CD8-positive, alpha-beta memory T cell (primary cell): ENCODE measurements at regions not wholly inside any gene's neighbourhood (a gene's known extent, or its start where the extent isn't known, plus 50 kb on each side); places are given as distances from the start of the nearest gene placed in this dataset.
A peak's percentile ranks its signal among the peaks of the same experiment; 100 is the strongest.

Experiments used
- CTCF ChIA-PET: fragments of 350-600 bp; sonication (Branson Sonifier 250); formaldehyde crosslinking; loops from one replicate; lab custom pipeline; 2021; ENCODE audit warnings: antibody characterized with exemption; lab: Charles Lee
- POLR2A ChIA-PET: fragments of 350-600 bp; sonication (Branson Sonifier 250); formaldehyde crosslinking; loops from one replicate; lab custom pipeline; 2021; ENCODE audit warnings: antibody characterized with exemption; lab: Charles Lee
- DNase-seq, 5 donors: peaks; one replicate each; pipeline versions ENCODE4 v3.0.0 to v3.0.0-alpha.2; 2020 to 2022; ENCODE audit warnings: mixed read lengths in 1 of 5
- H3K27ac ChIP-seq: one replicate; pipeline ENCODE4 v1.7.0; 2013; ENCODE audit warnings: low read depth, mild to moderate bottlenecking, low read length, moderate library complexity
- H3K27me3 ChIP-seq: 2 replicates; pipeline ENCODE4 v1.7.0; 2013; ENCODE audit warnings: low read length, mild to moderate bottlenecking; ENCODE audit not compliant: insufficient read depth, poor library complexity, severe bottlenecking
- H3K36me3 ChIP-seq: 2 replicates; pipeline ENCODE4 v1.7.0; 2013; ENCODE audit warnings: mild to moderate bottlenecking, low read length, moderate library complexity; ENCODE audit not compliant: insufficient read depth
- H3K4me1 ChIP-seq: 2 replicates; pipeline ENCODE4 v1.7.0; 2013; ENCODE audit warnings: mild to moderate bottlenecking, low read length, moderate library complexity; ENCODE audit not compliant: insufficient read depth
- H3K4me3 ChIP-seq: 2 replicates; pipeline ENCODE4 v1.7.0; 2013; ENCODE audit warnings: mild to moderate bottlenecking, low read length
- H3K9me3 ChIP-seq: 2 replicates; pipeline ENCODE4 v1.7.0; 2013; ENCODE audit warnings: mild to moderate bottlenecking, low read length
- H3K27ac Mint-ChIP-seq, 8 donors: one replicate each; pipeline ENCODE4 v1.8.0; 2020 to 2021; ENCODE audit warnings: mixed read lengths in 8 of 8, mild to moderate bottlenecking in 6 of 8, inconsistent platforms in 3 of 8, moderate library complexity in 3 of 8
- H3K27me3 Mint-ChIP-seq, 2 donors: one replicate each; pipeline ENCODE4 v1.8.0; 2020 to 2021; ENCODE audit warnings: mixed read lengths in 2 of 2, mild to moderate bottlenecking in 1 of 2, moderate library complexity in 1 of 2
- H3K36me3 Mint-ChIP-seq, 3 donors: one replicate each; pipeline ENCODE4 v1.8.0; 2020 to 2021; ENCODE audit warnings: mixed read lengths in 3 of 3, inconsistent platforms in 1 of 3, mild to moderate bottlenecking in 1 of 3
- H3K4me1 Mint-ChIP-seq, 3 donors: one replicate each; pipeline ENCODE4 v1.8.0; 2020 to 2021; ENCODE audit warnings: mixed read lengths in 3 of 3, inconsistent platforms in 1 of 3, mild to moderate bottlenecking in 1 of 3
- H3K4me3 Mint-ChIP-seq, 7 donors: one replicate each; pipeline ENCODE4 v1.8.0; 2020 to 2021; ENCODE audit warnings: mixed read lengths in 7 of 7, mild to moderate bottlenecking in 6 of 7, moderate library complexity in 4 of 7, inconsistent platforms in 2 of 7
- H3K9me3 Mint-ChIP-seq, 5 donors: one replicate each; pipeline ENCODE4 v1.8.0; 2020 to 2022; ENCODE audit warnings: mixed read lengths in 5 of 5, mild to moderate bottlenecking in 3 of 5, moderate library complexity in 2 of 5, inconsistent platforms in 1 of 5

DNA sequence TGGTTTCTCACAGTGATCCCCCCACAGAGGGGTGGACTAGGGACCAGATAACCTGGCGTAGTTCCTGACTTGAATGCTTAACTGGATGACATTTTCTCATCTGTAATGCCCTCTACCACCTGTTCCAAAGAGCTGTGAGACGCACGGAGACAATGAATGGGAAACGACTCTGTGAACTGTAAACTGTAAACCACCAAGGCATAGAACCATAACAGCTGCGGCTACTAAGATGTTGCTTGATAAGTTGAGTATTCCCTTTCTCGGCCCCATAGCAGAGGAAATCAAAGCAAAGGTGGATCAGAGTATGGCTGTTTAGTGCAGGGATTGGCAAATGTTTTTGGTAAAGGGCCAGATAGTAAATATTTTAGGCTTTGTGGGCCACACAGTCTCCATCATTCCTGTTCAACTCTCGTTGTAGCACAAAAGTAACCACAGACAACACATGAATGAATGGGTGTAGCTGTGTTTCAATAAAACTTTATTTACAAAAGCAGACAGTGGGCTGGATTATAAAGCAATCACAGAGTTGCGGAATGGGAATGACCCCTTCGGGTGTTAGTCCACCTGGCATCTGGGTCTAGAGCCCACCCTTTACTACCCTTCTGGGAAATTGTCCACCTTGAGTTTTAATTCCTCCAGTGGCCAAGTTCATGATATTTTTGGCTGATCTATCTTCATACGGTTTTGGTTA is 315.2 kb downstream of the RPS6KC1 start:
- no peak overlapping the region for H3K4me3 ChIP-seq
- H3K9me3 ChIP-seq = no peaks in the 10 kb centered on the region
- POLR2A ChIA-PET = no interaction called here
- no peak overlapping the region for H3K4me3 Mint-ChIP-seq
- no peaks in the 10 kb centered on the region for H3K4me1 ChIP-seq
- no peak overlapping the region for H3K27ac Mint-ChIP-seq
- peaks cover 0 to 14% (median 3%) of the 10 kb centered on the region in 5 donors for H3K9me3 Mint-ChIP-seq
- peaks cover 0 to 5% (median 0%) of the 10 kb centered on the region in 3 donors for H3K36me3 Mint-ChIP-seq
- no peaks in the 10 kb centered on the region for H3K4me1 Mint-ChIP-seq
- no peaks in the 10 kb centered on the region for H3K36me3 ChIP-seq
- CTCF ChIA-PET = no interaction called here
- H3K27me3 ChIP-seq = no peaks in the 10 kb centered on the region
- DNase-seq = no peak
- H3K27me3 Mint-ChIP-seq = peaks cover 7 to 10% of the 10 kb centered on the region in 2 donors
- no peak overlapping the region for H3K27ac ChIP-seq

DNA sequence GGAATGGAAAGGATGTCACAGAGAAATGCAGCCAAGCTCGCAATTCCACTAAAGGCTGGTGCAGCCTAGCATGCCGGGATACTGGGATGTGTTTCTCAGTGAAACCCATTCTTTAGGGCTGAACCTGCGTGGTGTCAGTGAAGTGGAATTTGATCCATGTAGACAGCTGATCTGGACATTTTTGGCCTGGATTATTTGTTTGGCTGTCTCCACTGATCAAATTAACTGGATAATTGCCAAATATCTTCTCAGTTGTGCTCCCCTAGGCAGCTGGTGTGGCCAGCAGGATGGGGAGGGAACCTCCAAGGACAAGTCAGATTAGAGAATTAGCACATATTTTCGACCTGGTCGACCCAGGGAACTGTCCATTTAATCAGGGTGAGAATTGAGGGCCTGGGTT is 318.4 kb downstream of the RPS6KC1 start:
- H3K36me3 Mint-ChIP-seq = no peaks in the 10 kb centered on the region
- no peaks in the 10 kb centered on the region for H3K4me1 ChIP-seq
- no peaks in the 10 kb centered on the region for H3K27me3 ChIP-seq
- no peak overlapping the region for H3K4me3 Mint-ChIP-seq
- POLR2A ChIA-PET = no interaction called here
- H3K36me3 ChIP-seq = no peaks in the 10 kb centered on the region
- H3K27ac ChIP-seq = no peak overlapping the region
- H3K27me3 Mint-ChIP-seq = peaks cover 8 to 10% of the 10 kb centered on the region in 2 donors
- no peak overlapping the region for H3K27ac Mint-ChIP-seq
- no peak for DNase-seq
- H3K9me3 ChIP-seq = no peaks in the 10 kb centered on the region
- CTCF ChIA-PET = no interaction called here
- H3K9me3 Mint-ChIP-seq = no peaks in the 10 kb centered on the region
- H3K4me3 ChIP-seq = no peak overlapping the region
- no peaks in the 10 kb centered on the region for H3K4me1 Mint-ChIP-seq

DNA sequence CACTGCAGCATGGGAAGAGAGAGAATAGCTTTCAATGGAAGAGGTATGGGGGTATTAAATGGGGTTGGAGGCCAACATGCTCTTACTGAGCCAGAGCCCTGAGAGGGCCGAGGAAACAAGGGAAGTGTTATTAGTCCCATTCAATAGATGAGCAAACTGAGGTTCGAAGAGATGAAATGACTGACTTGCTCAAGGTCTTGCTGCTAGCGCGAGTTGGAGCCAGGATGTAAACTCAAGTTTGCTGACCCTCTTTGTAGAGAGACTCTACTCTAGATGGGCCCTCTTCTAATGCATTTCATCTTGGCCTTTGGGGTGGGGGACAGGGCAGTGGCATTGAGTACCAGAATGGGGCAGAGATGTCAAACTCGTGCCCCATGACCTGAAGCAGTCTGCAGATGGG is 319.5 kb downstream of the RPS6KC1 start:
- Mint-ChIP-seq H3K36me3 (no peaks in the 10 kb centered on the region), H3K27me3 (peaks cover 7% of the 10 kb centered on the region in 2 donors)

DNA sequence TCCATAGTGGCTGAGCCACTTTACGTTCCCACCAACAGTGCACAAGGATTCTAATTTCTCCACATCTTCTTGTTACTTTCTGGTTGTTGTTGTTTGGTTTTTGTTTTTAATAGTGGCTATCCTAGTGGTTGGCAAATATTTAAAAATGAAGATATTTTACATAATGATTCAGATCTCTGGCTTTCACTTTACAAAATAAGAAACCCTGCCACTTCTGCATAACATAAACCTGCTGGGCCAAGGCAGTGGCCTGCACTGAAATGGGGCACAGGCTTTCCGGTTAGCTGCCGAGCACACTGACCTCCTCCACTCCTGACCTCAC is 320.4 kb downstream of the RPS6KC1 start:
- Mint-ChIP-seq H3K9me3 (no peaks in the 10 kb centered on the region), H3K27me3 (peaks cover 3 to 4% of the 10 kb centered on the region in 2 donors), H3K4me3 (no peak overlapping the region), H3K27ac (no peak overlapping the region), H3K36me3 (no peaks in the 10 kb centered on the region), H3K4me1 (no peaks in the 10 kb centered on the region)
- ChIA-PET CTCF (no interaction called here), POLR2A (no interaction called here)
- Histone ChIP-seq H3K36me3 (no peaks in the 10 kb centered on the region), H3K27ac (no peak overlapping the region), H3K9me3 (no peaks in the 10 kb centered on the region), H3K4me1 (no peaks in the 10 kb centered on the region), H3K4me3 (no peak overlapping the region), H3K27me3 (no peaks in the 10 kb centered on the region)
- no peak for DNase-seq

More for the DNA sequence above, 319.5 kb downstream of the RPS6KC1 start:
- Histone ChIP-seq H3K4me1 (no peaks in the 10 kb centered on the region), H3K27ac (no peak overlapping the region), H3K36me3 (no peaks in the 10 kb centered on the region), H3K4me3 (no peak overlapping the region), H3K9me3 (no peaks in the 10 kb centered on the region), H3K27me3 (no peaks in the 10 kb centered on the region)
- ChIA-PET CTCF (no interaction called here), POLR2A (no interaction called here)
- Mint-ChIP-seq H3K27ac (no peak overlapping the region), H3K4me3 (no peak overlapping the region), H3K9me3 (no peaks in the 10 kb centered on the region), H3K4me1 (no peaks in the 10 kb centered on the region)
- DNase-seq = no peak

DNA sequence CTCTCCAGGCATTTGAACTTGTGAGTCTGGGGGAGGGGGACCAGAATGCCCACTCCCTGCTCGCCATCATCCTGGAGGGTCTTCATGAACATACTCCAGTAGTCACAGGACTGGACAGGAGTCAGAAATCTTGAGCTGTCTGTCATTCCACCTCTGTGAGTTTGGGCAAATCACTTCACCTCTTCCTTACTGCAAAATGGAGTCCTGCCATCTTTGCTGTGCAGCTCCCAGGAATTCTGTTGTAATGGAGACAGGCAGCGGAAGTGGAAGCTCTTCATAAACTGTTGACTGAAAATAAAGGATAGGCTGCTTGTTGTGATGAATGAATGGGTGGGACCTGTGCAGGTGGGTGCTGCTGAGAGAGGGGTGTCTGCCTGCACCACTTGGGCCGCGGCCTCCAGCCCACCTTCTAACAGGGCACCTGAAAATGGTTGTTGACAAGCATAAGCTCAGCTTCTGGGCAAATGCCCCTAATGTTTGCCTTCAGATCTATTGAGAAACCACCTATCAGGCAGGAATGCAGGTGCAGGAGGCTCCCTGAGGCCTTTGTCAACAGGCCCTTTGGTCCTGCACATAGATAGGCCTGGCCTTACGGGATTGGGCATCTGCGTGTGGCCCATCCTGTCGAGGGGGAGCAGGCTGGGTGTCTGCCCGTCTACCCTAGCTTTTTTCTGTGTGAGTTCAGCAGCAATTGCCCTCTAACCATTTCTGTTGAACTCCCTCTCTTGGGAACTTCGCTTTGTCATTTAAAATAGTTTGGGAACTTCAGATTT is 321.0 kb downstream of the RPS6KC1 start:
- Mint-ChIP-seq H3K27me3 (peaks cover 4 to 5% of the 10 kb centered on the region in 2 donors), H3K36me3 (no peaks in the 10 kb centered on the region), H3K4me3 (no peak overlapping the region), H3K9me3 (no peaks in the 10 kb centered on the region), H3K4me1 (no peaks in the 10 kb centered on the region), H3K27ac (no peak overlapping the region)
- Histone ChIP-seq H3K36me3 (no peaks in the 10 kb centered on the region), H3K27ac (no peak overlapping the region), H3K27me3 (no peaks in the 10 kb centered on the region), H3K4me3 (no peak overlapping the region), H3K9me3 (no peaks in the 10 kb centered on the region), H3K4me1 (no peaks in the 10 kb centered on the region)
- DNase-seq = no peak
- ChIA-PET CTCF (no interaction called here), POLR2A (no interaction called here)

DNA sequence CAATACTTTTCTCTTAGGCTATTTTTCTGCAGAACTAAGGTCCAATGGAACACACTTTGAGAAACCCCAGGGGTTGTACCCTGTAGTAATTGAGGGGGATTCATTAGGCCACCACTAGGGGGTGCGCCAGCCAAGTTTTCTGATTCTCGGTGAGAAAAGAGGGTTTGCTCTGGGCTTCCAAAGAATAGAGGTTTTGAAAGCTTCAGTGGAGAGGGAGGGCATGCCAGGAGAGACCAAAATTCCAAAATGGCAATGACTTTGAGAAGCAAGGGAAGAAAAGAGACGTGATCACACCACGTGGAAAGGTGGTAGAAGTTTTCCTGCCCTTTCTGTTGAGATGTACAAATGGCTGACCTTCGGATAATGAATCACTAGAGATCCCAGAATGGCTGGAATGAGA is 323.3 kb downstream of the RPS6KC1 start:
- Histone ChIP-seq H3K9me3 (no peaks in the 10 kb centered on the region), H3K36me3 (no peaks in the 10 kb centered on the region), H3K4me3 (no peak overlapping the region), H3K27me3 (no peaks in the 10 kb centered on the region), H3K4me1 (no peaks in the 10 kb centered on the region), H3K27ac (no peak overlapping the region)
- peak in 2 of 5 donors; percentile 7 to 9 for DNase-seq
- Mint-ChIP-seq H3K4me3 (no peak overlapping the region), H3K27me3 (peaks cover 4% of the 10 kb centered on the region in 2 donors), H3K9me3 (no peaks in the 10 kb centered on the region), H3K36me3 (peaks cover 0 to 1% (median 0%) of the 10 kb centered on the region in 3 donors), H3K4me1 (no peaks in the 10 kb centered on the region), H3K27ac (peak overlapping the region in 1 of 8 donors; percentile 25)
- ChIA-PET CTCF (no interaction called here), POLR2A (no interaction called here)

DNA sequence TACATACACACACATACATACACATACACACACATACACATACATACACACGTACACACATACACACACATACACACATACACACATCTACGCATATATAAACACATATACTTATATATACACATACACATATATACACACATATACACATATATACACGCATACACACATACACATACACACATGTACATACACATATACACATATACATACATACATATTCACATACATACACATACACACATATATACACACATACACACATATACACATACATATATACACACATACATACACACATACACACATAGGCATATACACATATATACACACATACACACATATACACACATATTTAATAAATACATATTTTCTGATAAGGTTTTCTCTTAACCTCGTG is 324.0 kb downstream of the RPS6KC1 start:
- no peaks in the 10 kb centered on the region for H3K4me1 Mint-ChIP-seq
- H3K27ac ChIP-seq = no peak overlapping the region
- H3K27ac Mint-ChIP-seq = no peak overlapping the region
- DNase-seq = no peak
- no peaks in the 10 kb centered on the region for H3K9me3 ChIP-seq
- ChIA-PET CTCF (no interaction called here), POLR2A (no interaction called here)
- H3K9me3 Mint-ChIP-seq = peaks cover 0 to 2% (median 0%) of the 10 kb centered on the region in 5 donors
- peaks cover 0 to 1% (median 0%) of the 10 kb centered on the region in 3 donors for H3K36me3 Mint-ChIP-seq
- no peaks in the 10 kb centered on the region for H3K36me3 ChIP-seq
- no peak overlapping the region for H3K4me3 Mint-ChIP-seq
- no peaks in the 10 kb centered on the region for H3K4me1 ChIP-seq
- H3K27me3 Mint-ChIP-seq = peaks cover 4 to 6% of the 10 kb centered on the region in 2 donors
- no peaks in the 10 kb centered on the region for H3K27me3 ChIP-seq
- no peak overlapping the region for H3K4me3 ChIP-seq

DNA sequence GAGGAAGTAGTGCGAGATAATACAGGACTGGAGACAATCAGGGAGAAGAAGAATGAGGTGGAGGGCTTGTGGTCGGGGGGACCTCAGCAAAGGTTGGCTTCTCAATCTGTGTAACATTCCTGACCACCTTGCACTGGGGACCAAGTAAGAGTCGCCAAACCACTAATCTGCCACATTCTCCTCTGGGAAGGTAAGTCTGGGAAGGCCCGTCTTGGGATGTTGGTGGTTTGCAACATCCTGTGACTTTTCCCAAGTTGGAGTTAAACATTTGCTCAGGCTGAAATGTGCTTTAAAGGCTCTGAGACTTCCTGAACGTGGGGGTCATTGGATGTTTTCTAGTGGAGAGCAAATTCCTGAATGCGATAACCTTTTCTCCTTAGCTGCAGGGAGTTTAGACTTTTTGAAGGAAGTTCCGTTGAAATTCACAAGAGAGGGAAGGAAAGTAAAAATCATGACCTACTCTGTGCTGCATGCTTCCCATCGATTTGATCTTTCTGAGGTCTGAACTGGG is 325.9 kb downstream of the RPS6KC1 start:
- Mint-ChIP-seq H3K27me3 (peaks cover 4 to 7% of the 10 kb centered on the region in 2 donors), H3K4me1 (no peaks in the 10 kb centered on the region), H3K4me3 (no peak overlapping the region), H3K9me3 (peaks cover 0 to 6% (median 0%) of the 10 kb centered on the region in 5 donors), H3K36me3 (peaks cover 0 to 1% (median 0%) of the 10 kb centered on the region in 3 donors), H3K27ac (no peak overlapping the region)
- H3K27me3 ChIP-seq = no peaks in the 10 kb centered on the region
- H3K4me3 ChIP-seq = no peak overlapping the region
- ChIA-PET POLR2A (no interaction called here), CTCF (no interaction called here)
- H3K4me1 ChIP-seq = no peaks in the 10 kb centered on the region
- H3K36me3 ChIP-seq = no peaks in the 10 kb centered on the region
- H3K27ac ChIP-seq = no peak overlapping the region
- no peak for DNase-seq
- no peaks in the 10 kb centered on the region for H3K9me3 ChIP-seq
